Stimulated activated CD4-positive, alpha-beta T cell treated with anti-CD3 and anti-CD28 coated beads, TNF-alpha, amount 100 ng/mL, for 48 hours (primary cell): ENCODE measurements at regions not wholly inside any gene's neighbourhood (a gene's known extent, or its start where the extent isn't known, plus 50 kb on each side); places are given as distances from the start of the nearest gene placed in this dataset.
A peak's percentile ranks its signal among the peaks of the same experiment; 100 is the strongest.

ENCODE experiments used
- DNase-seq, 3 donors: peaks; one replicate each; pipeline ENCODE4 v3.0.0-alpha.2; 2020; ENCODE audit warnings: low read depth in 3 of 3

DNA sequence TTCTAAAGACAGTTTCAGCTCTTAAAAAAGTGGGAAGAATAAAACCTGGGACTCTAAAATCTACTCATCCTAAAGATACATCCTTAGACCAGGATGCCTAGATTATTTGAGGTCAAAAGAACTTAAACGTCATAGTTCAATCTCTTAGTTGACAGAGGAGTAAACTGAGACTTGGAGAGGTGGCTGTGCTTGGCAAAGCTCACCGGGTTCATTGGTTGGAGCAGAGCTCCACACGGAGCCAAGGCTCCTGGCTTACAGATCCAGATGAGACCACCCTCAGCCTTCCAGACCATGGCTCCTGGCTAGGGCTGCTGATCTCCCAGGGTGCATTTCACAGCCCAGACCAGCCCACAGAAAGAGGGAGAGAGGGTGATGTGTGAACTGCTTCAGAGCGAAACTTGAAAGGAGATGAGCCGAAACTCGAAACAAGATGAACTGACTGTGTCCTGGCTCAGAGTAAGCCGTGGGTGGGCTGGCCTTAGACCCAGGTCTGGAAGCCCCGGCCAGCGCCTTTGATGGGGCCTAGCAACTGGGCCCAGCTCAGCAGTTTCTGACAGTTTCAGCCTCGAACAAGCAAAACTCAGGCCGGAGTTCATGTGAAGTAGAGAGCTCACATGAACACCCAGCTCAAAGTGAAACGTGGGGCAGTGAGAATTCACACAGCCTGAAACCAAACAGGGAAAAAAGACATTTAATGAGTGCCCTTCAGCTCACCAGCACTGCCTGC is 1044.8 kb downstream of the BCL11B start:
- peak; percentile 42 to 50 (median 46) for DNase-seq

DNA sequence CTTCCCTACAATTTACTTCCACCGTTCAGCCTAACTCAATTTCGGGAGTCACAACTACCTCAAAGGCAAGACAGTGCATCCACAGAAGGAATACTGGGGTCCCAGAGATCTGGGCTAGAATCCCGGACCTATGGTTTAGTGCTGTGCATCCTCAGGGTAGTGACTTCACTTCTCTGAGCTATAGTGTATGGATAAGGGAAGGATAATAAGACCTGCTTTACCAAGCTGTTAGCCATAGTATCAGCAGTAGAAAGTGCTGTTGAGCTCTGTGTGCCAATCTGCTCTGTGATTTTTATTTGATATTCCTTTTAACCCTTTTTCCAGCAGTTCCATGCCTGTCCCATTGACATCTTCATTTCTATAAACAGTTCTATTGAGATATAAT is 1044.3 kb downstream of the BCL11B start:
- no peak for DNase-seq

DNA sequence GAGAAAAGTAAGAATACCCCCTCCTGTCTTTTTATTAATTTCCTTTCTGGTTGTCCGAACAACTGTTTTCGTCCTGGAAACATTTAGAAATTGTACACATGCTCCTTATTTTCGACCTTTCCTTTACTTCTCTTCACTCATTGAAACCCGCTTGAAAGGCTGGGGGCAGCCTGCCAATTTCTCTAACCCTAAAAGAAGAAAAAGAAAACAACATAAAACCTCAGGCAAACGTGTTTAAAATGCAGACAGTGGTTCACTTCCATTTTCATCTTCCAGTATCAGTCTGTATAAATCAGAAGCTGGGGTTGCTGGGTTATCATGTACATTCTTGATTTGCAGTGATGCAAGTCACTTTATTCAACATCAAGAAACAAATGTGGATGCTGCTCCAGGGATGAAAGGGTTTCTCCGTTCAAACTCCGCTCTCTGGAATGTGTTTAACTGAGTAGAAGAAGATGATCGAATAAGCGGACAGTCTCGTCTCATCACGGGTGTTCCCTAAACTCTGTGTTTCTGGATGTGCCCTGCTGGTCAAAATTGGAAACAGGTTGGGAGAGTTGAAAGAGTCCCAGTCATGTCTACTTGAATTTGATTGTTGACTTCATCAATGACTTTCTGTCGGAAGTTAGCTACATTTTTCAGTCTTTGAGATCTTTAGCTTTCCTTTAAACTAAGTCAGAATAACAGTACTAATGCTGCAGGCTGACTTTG is 1042.2 kb downstream of the BCL11B start:
- DNase-seq: no peak

DNA sequence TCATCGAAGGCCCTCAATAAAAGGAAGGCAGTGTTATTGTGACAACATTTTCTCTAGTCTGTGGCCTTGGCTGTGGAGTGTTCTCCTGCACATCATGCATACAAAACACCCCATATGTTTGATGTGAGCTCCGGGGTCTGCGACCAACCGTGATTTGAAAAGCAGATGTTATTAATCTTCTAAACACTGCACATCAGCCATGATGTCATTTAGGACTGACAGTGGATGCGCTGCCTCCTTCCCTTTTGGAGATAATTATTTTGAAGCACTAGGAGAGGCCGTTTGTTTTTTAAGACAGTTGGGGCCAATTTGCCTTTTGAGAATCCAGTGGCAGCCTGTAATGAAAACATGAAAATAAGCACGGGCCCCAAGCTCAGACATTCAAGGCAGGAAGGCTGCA is 1041.6 kb downstream of the BCL11B start:
- no peak for DNase-seq

DNA sequence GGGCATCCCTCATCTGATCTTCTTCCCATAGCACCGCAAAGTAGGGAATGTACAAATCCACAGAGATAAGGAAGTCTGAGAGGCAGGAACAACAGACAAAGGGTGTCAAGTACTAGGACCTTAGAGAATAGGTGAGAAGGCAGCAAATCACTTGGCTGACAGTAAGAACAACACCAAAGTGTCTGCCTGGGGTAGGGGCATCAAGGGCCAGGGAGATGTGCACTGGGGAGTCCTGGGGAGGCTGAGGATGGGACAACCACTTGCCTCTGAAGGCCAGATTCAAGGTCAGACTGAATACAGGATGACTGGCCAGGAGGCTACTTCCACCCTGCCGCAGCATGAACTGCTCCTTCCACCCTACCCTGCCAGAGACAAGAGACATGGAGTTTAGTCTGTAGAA is 1040.8 kb downstream of the BCL11B start:
- DNase-seq: no peak

DNA sequence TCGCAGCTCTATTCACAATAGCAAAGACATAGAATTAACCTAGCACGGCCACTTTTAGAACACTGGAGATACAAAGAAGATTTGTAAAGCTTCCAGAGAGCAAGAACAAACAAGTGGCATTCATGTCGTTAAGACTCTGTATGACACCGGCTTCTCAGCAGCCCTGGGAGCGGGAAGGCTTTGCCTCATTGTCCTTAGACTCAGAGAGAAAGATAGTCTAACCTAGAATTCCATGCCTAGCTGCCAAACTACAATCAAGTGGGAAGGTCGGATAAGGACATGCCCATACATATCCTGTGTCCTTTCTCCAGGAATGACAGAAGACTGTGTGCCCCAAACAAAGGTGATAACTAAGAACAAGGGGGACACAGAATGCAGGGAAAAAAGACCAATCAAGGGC is 1038.3 kb downstream of the BCL11B start:
- DNase-seq: no peak

DNA sequence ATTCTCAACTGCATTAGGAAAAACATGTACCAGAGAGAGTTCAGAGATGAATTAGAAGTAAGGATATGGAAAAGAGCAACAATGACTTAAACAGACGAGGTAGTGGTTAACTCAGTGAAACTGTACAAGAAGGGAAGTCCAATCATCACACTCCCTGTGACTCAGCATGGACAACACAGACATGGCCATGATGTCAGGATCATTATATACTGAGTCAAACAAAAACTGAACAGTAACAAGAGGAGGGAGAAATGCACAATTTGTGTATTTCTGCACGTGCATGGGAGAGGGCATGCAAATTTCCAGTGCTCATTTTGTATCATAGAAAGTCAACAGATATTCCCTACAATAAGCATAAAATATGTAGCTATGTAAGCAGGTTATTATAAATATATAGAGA is 1037.8 kb downstream of the BCL11B start:
- peak in 1 of 3 donors; percentile 50 for DNase-seq

DNA sequence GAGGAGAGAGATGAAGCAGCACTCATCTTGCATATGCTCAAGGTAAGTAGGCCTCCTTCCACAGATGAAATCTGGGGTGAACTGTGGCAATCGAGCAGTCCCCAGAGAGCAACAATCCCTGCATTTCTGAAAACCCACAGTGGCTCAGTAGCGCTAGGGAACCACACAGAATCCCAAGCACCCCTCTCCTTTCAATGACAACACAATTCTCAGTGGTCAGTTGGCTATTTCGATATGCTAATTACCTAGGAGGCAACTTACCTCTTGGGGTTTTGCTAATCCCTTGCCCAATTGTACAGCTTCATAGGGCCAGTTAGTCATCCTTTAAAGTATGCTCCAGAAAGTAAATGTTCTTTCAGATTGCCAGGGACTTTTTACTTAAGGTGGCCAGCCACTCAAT is 1035.7 kb downstream of the BCL11B start:
- DNase-seq: no peak

DNA sequence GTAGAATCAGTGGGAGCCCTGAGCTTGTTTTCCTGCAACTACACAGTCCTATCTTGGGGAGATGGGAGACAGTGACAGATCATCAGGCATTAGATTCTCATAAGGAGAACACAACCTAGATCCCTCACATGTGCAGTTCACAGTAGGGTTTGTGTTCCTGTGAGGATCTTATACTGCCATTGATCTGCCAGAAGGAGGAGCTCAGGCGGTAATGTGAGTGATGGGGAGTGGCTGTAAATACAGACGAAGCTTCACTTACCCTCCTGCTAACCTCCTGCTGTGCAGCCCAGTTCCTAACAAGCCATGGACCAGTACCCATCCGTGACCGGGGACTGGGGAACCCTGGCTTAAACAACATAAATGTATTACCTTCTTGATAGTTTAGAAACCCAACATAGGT is 1034.1 kb downstream of the BCL11B start:
- DNase-seq: no peak

DNA sequence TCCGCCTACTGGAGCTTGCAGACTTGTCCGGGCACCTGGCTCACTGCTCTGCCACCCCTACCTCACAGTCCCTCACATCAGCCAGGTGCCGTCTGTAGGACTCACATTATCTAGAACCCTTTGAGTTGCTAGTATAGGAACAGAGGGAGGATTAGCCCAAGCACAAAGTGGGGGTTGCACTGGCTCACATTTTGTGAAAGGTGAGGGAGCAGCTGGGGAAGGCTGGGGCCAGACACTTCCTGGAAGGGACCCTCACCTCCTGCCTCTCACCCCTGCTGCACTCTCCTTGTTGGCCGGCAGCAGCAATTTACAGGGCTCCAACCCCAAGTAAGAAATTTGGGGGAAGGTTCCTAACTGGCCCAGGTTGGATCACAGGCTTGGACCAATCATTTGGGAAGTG is 1031.6 kb downstream of the BCL11B start:
- DNase-seq: no peak

DNA sequence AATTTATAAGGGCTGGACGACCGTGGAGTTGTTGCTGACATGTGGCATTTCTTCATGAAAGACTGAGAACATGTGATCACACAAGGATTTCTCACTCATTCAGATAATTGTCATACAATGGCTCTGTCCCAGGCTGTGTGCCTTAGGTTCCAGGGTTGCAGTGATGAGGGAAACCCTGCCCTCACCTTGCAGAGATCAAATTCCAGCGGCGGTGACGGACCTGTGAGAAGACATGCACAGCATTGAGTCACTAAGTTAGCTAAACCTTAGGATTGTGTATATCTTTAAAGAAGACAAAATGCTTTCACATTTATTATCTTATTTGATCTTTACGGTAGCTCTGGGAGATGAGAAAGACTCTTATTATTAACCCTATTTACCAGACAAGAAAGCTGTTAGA is 1029.1 kb downstream of the BCL11B start:
- no peak for DNase-seq

DNA sequence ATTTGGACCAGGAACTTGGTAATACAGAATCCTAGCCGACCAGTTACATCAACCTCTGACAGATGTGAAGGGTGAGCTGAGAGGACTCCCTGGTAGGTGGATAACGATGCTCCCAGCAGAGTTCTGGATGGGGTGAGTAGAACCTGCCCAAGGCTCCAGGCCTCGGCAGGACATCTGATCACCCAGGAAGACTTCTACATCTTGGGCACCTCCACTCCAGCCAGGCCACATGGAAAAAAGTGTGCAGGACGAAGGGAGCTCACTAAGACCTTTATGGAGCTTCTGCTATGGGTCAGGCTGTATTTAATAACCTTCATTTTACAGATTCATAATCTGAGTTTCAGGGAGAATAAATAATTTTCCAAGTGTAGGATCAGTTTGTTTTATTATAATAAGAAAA is 1028.7 kb downstream of the BCL11B start:
- DNase-seq: no peak

DNA sequence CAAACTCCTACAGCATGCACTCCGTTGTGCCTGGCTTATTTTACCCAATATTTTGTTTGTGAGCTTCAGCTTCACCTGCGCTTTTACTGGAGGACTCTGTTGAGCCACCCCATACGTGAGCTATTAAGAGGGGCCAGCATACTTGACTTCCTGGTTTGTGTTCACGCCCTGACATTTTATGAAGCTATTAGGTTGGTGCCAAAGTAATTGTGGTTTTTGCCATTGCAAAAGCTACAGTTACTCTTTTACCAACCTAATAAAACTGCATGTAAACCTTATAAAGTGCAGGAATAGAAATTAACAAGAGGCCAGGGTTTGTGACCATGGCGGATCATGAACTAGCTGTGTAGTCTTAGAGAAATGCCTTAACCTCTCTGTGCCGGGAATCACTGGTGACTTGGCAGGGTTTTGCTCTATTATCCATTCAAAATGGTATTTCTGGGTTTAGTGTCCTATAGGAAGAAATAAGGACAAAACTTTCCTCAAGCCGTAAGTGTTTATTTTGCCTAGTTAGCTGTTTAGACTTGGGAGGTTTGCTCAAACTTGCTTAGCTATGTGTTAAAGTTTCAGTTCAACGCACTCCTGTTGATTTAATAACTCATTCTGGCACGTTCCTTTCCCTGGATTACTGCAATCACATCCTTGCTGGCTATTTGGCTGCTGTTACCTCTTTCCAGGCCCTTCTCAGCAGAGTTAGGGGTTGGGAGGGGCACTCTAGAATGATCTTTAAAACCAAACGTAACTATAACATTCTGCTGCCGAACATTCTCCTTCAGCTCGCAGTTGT is 1027.6 kb downstream of the BCL11B start:
- no peak for DNase-seq

DNA sequence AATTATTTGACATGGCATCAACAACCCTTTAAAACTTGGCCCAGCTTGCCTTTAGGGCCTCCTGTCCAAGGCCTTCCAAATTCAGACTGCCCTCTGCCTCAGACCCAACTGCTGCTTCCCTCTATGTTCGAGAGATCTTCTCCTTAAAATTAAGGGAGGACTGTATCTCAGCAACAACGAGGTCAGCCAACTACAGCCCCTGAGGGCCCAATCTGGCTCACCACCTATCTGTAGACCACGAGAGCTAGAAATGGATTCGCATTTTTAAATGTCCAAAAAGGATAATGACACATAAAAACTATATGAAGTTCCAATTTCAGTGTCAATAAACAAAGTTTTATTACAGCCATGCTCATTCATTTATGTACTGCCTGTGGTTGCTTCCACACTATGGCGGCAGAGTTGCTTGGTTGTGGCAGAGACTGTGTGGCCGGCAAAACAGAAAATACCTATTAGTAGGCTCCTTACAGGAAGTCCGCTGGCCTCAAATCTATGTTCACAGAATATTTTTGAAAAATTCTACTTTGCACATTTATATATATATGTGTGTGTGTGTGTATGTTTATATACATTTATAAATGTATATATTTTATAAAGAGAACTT is 1026.9 kb downstream of the BCL11B start:
- no peak for DNase-seq

DNA sequence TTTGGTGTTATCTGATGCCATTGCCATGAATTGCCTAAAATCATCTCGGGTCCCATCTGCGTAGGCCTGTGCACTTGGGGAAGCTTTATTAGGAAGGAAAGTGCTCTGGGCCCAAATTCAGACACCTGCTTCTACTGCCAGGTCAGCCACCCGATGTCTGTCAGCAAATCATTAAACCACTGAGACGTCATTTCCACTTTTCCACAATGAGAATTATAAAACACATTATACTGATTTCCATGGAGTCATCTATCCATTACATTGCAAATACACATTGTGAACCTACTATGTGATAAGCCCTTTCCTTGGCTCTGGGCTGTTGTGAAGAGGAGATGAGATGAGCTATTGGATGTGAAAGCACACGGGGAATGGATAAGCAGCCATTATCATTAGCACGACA is 1022.9 kb downstream of the BCL11B start:
- no peak for DNase-seq

DNA sequence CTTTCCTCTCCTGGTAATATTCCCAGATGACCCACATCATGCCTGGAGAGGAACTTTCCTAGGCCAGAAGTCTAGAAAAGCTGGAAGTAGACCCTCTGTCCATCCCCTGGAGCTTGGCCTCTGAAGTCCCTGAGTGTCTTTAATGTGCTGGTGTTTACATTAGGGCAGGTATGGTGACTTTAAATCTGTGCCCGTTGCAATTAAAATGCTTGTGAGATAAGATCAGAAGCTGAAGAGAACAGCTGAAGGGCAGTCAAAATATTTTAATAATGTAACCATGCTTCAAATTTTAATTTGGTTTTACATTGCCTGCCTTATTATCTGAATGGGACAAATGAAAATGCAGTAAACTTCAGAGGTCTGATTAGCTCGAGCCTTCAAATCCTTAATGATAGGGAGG is 1022.5 kb downstream of the BCL11B start:
- DNase-seq: no peak

DNA sequence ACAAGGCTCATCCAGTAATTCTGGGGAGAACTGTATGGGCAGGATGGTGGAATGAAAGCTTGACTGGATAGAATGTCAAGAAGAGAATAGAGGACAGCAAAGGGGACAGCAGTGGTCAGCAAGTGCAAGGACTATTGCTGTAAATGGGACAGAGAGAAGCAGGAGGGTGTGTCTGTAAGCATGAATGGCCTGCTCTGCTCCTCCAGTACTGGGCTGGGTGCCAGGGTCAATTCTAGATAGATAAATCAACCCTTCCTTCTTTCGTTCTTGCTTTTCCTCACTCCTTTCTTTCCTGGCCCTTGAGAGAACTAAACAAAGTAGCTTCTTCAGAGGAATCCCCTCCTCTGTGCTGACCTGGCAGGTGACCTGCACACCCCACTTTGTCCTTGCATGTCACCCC is 1019.2 kb downstream of the BCL11B start:
- no peak for DNase-seq

DNA sequence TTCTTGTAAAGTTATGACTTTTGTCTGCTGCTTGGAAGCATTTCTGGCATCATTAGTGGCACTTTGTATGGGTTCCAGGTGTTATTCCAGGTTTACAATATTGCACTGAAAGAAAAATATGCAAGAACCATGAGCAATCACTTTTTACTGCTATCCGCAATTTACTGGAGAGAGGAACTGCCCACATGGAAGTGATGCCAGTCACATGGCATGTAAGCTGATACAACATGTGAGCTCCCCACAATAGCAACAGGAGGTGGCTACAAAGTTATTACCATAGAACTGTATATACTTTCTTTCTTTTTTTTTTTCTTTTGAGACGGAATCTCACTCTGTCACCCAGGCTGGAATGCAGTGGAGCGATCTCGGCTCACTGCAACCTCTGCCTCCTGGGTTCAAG is 1012.1 kb downstream of the BCL11B start:
- DNase-seq: no peak

DNA sequence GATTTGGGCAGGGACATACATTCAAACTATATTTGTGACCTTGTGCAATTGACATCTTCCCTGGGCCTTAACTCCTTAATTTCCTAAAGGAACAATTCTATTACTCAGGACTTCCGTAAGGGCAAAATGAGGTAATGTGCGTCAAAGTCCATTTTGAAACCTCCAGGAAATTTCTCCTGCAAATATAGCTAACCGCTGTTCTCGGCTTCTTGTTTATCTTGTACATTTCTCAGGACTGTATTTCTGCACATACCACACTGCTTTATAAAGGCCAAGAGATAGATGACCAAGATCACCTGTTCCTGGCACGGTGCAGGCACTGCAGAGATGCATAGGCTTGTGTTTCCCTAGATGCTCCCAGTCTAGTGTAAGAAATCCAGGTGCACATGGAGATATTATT is 1009.4 kb downstream of the BCL11B start:
- no peak for DNase-seq

DNA sequence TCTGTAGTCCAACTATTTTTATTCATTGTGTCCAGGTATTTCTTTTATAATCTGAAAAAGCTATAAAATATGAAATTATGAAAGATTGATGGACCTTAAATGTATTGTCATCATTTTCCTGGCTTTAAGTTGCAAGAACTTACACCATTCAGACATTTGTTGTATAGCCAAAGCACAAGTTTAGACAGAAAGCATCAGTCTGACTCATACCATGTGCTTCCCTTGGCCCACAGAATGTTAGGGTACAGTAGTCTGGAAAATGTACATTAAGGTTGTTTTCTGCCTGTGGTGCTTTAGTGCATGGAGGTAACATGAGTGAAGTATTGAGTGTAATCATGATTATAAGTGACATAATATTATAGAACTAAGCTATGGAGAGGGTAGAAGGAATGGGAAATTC is 1002.5 kb downstream of the BCL11B start:
- no peak for DNase-seq

DNA sequence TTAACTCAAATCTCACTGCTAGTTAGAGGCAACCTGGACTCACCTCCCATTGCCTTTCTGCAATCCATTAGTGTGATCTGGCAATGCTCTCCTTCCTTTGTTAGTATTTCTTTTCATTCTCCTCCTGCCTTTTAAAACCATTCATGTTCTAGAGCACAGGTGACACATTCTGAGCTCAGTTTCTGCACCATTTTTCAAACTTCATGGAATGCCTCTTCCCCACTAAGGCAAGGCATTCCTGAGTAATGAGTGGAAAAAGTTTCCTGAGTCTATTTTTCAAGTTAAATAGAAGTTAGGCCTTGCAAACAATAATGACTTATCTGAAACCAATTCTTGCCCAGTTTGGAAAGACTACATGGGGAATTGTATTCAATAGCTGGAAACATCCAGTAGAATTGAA is 1001.8 kb downstream of the BCL11B start:
- DNase-seq: no peak

DNA sequence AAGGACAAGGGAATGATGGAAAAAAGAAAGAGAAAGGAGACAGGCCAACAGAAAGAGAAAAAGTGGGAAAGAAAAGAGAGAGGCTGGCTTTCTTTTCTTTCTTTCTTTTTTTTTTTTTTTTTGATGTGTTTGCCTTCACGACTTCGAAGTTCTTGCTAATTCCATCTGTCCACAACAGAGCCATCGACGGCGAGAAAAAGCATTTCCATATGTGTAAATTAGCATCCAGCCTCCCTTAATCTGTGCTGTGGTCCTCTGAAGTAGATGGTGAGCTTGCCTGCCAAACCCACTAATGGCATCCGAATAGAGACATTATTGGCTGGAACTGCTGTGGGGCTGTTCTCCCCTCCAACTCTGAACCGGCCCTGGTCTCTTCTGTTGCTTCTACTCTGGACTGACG is 997.4 kb downstream of the BCL11B start:
- DNase-seq: no peak

DNA sequence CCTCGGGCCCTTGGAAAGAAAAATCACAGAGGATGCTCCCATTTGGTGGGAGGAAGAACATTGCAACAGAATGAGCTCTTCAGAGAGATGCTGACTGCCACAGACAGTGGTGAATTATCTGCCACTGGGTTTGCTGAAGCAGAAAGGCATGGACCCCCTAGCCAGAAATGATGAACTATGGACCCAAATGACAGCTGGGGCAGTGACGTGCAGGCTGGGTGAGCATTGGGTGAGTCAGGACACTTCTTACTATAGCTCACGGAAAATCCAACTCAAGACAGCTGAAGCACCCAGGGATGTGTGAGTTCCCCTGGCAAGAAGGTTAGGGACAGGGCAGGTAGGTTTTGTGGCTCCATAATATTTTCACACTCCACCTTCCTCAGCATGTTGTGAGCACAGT is 993.2 kb downstream of the BCL11B start:
- DNase-seq: no peak
